Upper lobe of left lung (tissue), 4 donors: ENCODE measurements at regions not wholly inside any gene's neighbourhood (a gene's known extent, or its start where the extent isn't known, plus 50 kb on each side); places are given as distances from the start of the nearest gene placed in this dataset.

ENCODE experiments used
- CTCF ChIP-seq, 6 experiments: fragments of 450-650 bp in 4 of 6; fragments of 200-600 bp in 2 of 6; sonication (generic) in 2 of 6; IDR thresholded peaks; one replicate each; pipeline ENCODE4 v1.5.1; 2016 to 2019; ENCODE audit warnings: antibody characterized with exemption in 6 of 6
- EP300 ChIP-seq, 4 donors: sonication (generic); formaldehyde crosslinking; IDR thresholded peaks; one replicate each; pipeline ENCODE4 v1.5.1; 2017; ENCODE audit warnings: antibody characterized with exemption in 4 of 4, control low read depth in 2 of 4
- POLR2A ChIP-seq, 4 donors: fragments of 450-650 bp; IDR thresholded peaks; one replicate each; pipeline ENCODE4 v1.5.1; 2016 to 2017; ENCODE audit warnings: antibody characterized with exemption in 4 of 4, mild to moderate bottlenecking in 2 of 4
- POLR2AphosphoS5 ChIP-seq, 2 donors: sonication (generic); formaldehyde crosslinking; IDR thresholded peaks; one replicate each; pipeline ENCODE4 v1.5.1; 2017; ENCODE audit warnings: antibody characterized with exemption in 2 of 2

GRCh38 chr2:31813016-31813415 lies 197.8 kb downstream of the MEMO1 start:
- no peak for TF ChIP-seq CTCF (IDR thresholded peaks at IDR 0.05)
- TF ChIP-seq POLR2AphosphoS5 (IDR thresholded peaks at IDR 0.05): no peak
- TF ChIP-seq POLR2A (IDR thresholded peaks at IDR 0.05): no peak
- no peak for TF ChIP-seq EP300 (IDR thresholded peaks at IDR 0.05)
